IMR-90 (cell line): ENCODE measurements at regions not wholly inside any gene's neighbourhood (a gene's known extent, or its start where the extent isn't known, plus 50 kb on each side); places are given as distances from the start of the nearest gene placed in this dataset.
A peak's percentile ranks its signal among the peaks of the same experiment; 100 is the strongest.

ENCODE experiments used
- ATAC-seq: fragments of 200-7000 bp; cut with Tn5 transposase; 2 replicates; pipeline ENCODE4 v1.9.1; 2020; ENCODE audit warnings: low read depth, mild to moderate bottlenecking, moderate library complexity
- BruUV-seq: library from RNA; stranded (reverse); fragments of 400-500 nt; replicated peaks from 2 replicates; lab custom pipeline; 2021; lab: Mats Ljungman, UMichigan
- CTCF ChIA-PET: fragments of 300-600 bp; formaldehyde crosslinking; extraction: SDS; loops from one replicate; lab custom pipeline; 2021; ENCODE audit warnings: antibody characterized with exemption; lab: Yijun Ruan, JAX
- POLR2A ChIA-PET: fragments of 300-600 bp; sonication (Branson Sonifier 250); formaldehyde crosslinking; loops from one replicate; lab custom pipeline; 2022; ENCODE audit warnings: antibody characterized with exemption; ENCODE audit not compliant: unreplicated experiment; lab: Charles Lee
- DNase-seq: peaks from one replicate; pipeline ENCODE4 v3.0.0; 2013
- H2AFZ ChIP-seq: replicated peaks from 2 replicates; pipeline ENCODE3; 2013; ENCODE audit warnings: low read length, mild to moderate bottlenecking; ENCODE audit not compliant: poor library complexity
- H2AK5ac ChIP-seq: 2 replicates; pipeline ENCODE4 v1.6.1; 2013; ENCODE audit warnings: low read depth, low read length, inconsistent platforms
- H2AK9ac ChIP-seq: replicated peaks from 2 replicates; pipeline ENCODE3; 2013; ENCODE audit warnings: mild to moderate bottlenecking, low read depth, low read length, moderate library complexity; ENCODE audit not compliant: poor library complexity
- H2BK120ac ChIP-seq: 2 replicates; pipeline ENCODE4 v1.6.1; 2013; ENCODE audit warnings: low read depth, low read length, inconsistent platforms
- H2BK15ac ChIP-seq: 3 replicates; pipeline ENCODE4 v1.6.1; 2013; ENCODE audit warnings: low read depth, low read length, inconsistent platforms
- H2BK20ac ChIP-seq: 2 replicates; pipeline ENCODE4 v1.6.1; 2013; ENCODE audit warnings: low read depth, mild to moderate bottlenecking, inconsistent platforms, low read length, moderate library complexity
- H2BK5ac ChIP-seq: 2 replicates; pipeline ENCODE4 v1.6.1; 2013; ENCODE audit warnings: mild to moderate bottlenecking, low read depth, low read length, inconsistent platforms; ENCODE audit not compliant: poor library complexity, severe bottlenecking
- H3K14ac ChIP-seq: replicated peaks from 2 replicates; pipeline ENCODE4 v1.6.1; 2013; ENCODE audit warnings: low read depth, low read length, inconsistent platforms
- H3K18ac ChIP-seq: 2 replicates; pipeline ENCODE4 v1.6.1; 2013; ENCODE audit warnings: low read depth, low read length, control low read depth
- H3K23ac ChIP-seq: 2 replicates; pipeline ENCODE4 v1.6.1; 2013; ENCODE audit warnings: low read depth, low read length, inconsistent platforms
- H3K27ac ChIP-seq: 2 replicates; pipeline ENCODE4 v1.5.1; 2013; ENCODE audit warnings: mild to moderate bottlenecking, control low read depth, low read length; ENCODE audit not compliant: insufficient read depth
- H3K27me3 ChIP-seq: 2 replicates; pipeline ENCODE4 v1.6.1; 2013; ENCODE audit warnings: low read length; ENCODE audit not compliant: control insufficient read depth, insufficient read depth
- H3K36me3 ChIP-seq: 2 replicates; pipeline ENCODE4 v1.6.1; 2013; ENCODE audit warnings: low read length, mixed read lengths; ENCODE audit not compliant: control insufficient read depth, insufficient read depth
- H3K4ac ChIP-seq: 2 replicates; pipeline ENCODE4 v1.6.1; 2013; ENCODE audit warnings: low read depth, low read length, inconsistent platforms
- H3K4me1 ChIP-seq: 2 replicates; pipeline ENCODE4 v1.6.1; 2013; ENCODE audit warnings: low read length, mixed read lengths; ENCODE audit not compliant: control insufficient read depth, insufficient read depth
- H3K4me2 ChIP-seq: 2 replicates; pipeline ENCODE4 v1.6.1; 2013; ENCODE audit warnings: low read depth, mild to moderate bottlenecking, control low read depth, low read length, moderate library complexity
- H3K4me3 ChIP-seq: 2 replicates; pipeline ENCODE4 v1.5.1; 2013; ENCODE audit warnings: low read depth, mild to moderate bottlenecking, control low read depth, low read length, moderate library complexity; ENCODE audit not compliant: insufficient read depth
- H3K56ac ChIP-seq: 2 replicates; pipeline ENCODE4 v1.6.1; 2013; ENCODE audit warnings: low read length, inconsistent platforms; ENCODE audit not compliant: insufficient read depth; ENCODE audit errors: extremely low read depth
- H3K79me1 ChIP-seq, 2 experiments: 2 replicates each; pipeline ENCODE4 v1.6.1; 2013; ENCODE audit warnings: low read length in 2 of 2, inconsistent platforms in 1 of 2, low read depth in 1 of 2
- H3K9ac ChIP-seq: 2 replicates; pipeline ENCODE4 v1.6.1; 2013; ENCODE audit warnings: low read depth, low read length, control low read depth
- H3K9me1 ChIP-seq: 2 replicates; pipeline ENCODE4 v1.6.1; 2013; ENCODE audit warnings: low read length, inconsistent platforms; ENCODE audit not compliant: insufficient read depth
- H3K9me3 ChIP-seq: 2 replicates; pipeline ENCODE4 v1.6.1; 2013; ENCODE audit warnings: low read length; ENCODE audit not compliant: control insufficient read depth, insufficient read depth
- H4K20me1 ChIP-seq: 2 replicates; pipeline ENCODE4 v1.6.1; 2013; ENCODE audit warnings: low read length, inconsistent platforms; ENCODE audit not compliant: insufficient read depth
- H4K5ac ChIP-seq: 2 replicates; pipeline ENCODE4 v1.6.1; 2013; ENCODE audit warnings: mild to moderate bottlenecking, low read depth, low read length, control low read depth
- H4K8ac ChIP-seq, 2 experiments: 2 replicates each; pipeline ENCODE4 v1.6.1; 2013; ENCODE audit warnings: low read depth in 2 of 2, low read length in 2 of 2, control low read depth in 1 of 2, inconsistent platforms in 1 of 2
- H4K91ac ChIP-seq: 2 replicates; pipeline ENCODE4 v1.6.1; 2013; ENCODE audit warnings: low read depth, low read length, inconsistent platforms; ENCODE audit not compliant: insufficient read depth
- BHLHE40 ChIP-seq: fragments of 150-350 bp; IDR thresholded peaks from 2 replicates; pipeline ENCODE4 v1.6.1; 2016; ENCODE audit warnings: mild to moderate bottlenecking, low read depth, low read length
- FOS ChIP-seq: fragments of 150-350 bp; IDR thresholded peaks from 2 replicates; pipeline ENCODE4 v1.6.1; 2016; ENCODE audit warnings: low read depth, low read length
- POLR2A ChIP-seq: IDR thresholded peaks from 2 replicates; pipeline ENCODE4 v1.6.1; 2012; ENCODE audit warnings: mild to moderate bottlenecking, low read depth, low read length
- RCOR1 ChIP-seq: IDR thresholded peaks from 2 replicates; pipeline ENCODE4 v1.6.1; 2012; ENCODE audit warnings: mild to moderate bottlenecking, low read length, improper control_type of control experiment; ENCODE audit not compliant: insufficient replicate concordance
- SMC3 ChIP-seq: fragments of 150-350 bp; IDR thresholded peaks from 2 replicates; pipeline ENCODE4 v1.6.1; 2016; ENCODE audit warnings: low read depth, mild to moderate bottlenecking, antibody characterized with exemption, low read length, moderate library complexity
- WGBS, 2 experiments: methylation state at CpG; one replicate each; pipeline versions ENCODE4 v1.1.5 to v1.1.7; 2013; ENCODE audit warnings: missing lambda C conversion rate in 2 of 2; ENCODE audit not compliant: insufficient read length in 1 of 2; ENCODE audit errors: extremely low coverage in 2 of 2; 5-methylcytosine and 5-hydroxymethylcytosine counted together
- dilution Hi-C: fragments of 300-500 bp; cut with HindIII; formaldehyde crosslinking; loops from one replicate; pipeline ENCODE4 v1.14.3; 2018; ENCODE audit warnings: low sequenced_read_pairs; ENCODE audit not compliant: unreplicated experiment
- in situ Hi-C: fragments of 300-500 bp; cut with MboI; formaldehyde crosslinking; loops from 3 replicates; pipeline ENCODE4 v1.14.3; 2019; ENCODE audit warnings: low sequenced_read_pairs, inconsistent platforms, mixed read lengths
- intact Hi-C: fragments of 100-400 bp; cut with micrococcal nuclease; formaldehyde crosslinking; loops from 2 replicates; pipeline ENCODE4 v1.10.0; 2022
- TF ChIP-seq, protein P1 (sequence below): conservative IDR thresholded peaks from 2 replicates; pipeline ENCODE4 v1.5.1; 2012; ENCODE audit warnings: mild to moderate bottlenecking, low read depth, low read length, improper control_type of control experiment

DNA sequence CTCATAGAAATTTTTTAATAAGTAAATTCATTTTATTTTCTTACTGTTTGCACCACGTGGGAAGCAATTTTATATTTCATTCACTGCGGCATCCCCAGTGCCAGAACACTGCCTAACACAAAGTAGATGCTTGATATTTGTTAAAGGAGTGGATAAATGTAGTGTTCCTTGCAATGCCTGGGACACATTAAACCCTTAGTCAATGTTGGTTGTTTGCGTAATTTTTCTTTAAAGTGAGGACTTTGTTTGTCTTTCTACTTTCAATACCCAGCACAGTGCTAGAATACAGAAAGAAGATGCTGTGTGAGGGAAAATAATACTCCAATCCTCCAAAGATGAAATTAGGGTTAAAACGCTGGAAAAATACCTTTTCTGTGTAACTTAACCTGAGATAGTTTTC lies 299.3 kb downstream of the MAP2K6 start:
- in situ Hi-C loops (no loop called here), intact Hi-C loops (loop anchor here (5.0 kb wide), 2 partner anchors 107 to 453 kb away; partner anchors contain the start of gene KCNJ2), dilution Hi-C loops (no loop called here)
- no peak overlapping the region for H2BK5ac ChIP-seq
- H2BK15ac ChIP-seq = 0 out of 3 replicates have a peak overlapping the region, but pooled peaks have one; percentile 15
- no peak overlapping the region for H2AFZ ChIP-seq
- no peak overlapping the region for H4K91ac ChIP-seq
- H3K27ac ChIP-seq = no peak overlapping the region
- no peaks in the 10 kb centered on the region for H4K20me1 ChIP-seq
- no peak overlapping the region for H3K18ac ChIP-seq
- ChIA-PET POLR2A (interaction anchor here (0.7 kb wide), 1 partner anchor 292 kb away, joined by 3 read pairs; no protein-coding TSS in a partner anchor), CTCF (interaction anchor here (1.4 kb wide), 1 partner anchor 105 kb away, joined by 4 read pairs; no protein-coding TSS in a partner anchor)
- H4K8ac ChIP-seq = no peak overlapping the region
- H3K56ac ChIP-seq = no peak overlapping the region
- H3K4me1 ChIP-seq = peaks cover 11% of the 10 kb centered on the region
- no peak for ATAC-seq
- no peaks in the 10 kb centered on the region for H3K9me1 ChIP-seq
- DNase-seq = no peak
- H3K36me3 ChIP-seq = no peaks in the 10 kb centered on the region
- WGBS, 2 experiments = no CpG with 5 or more reads among the region's 4 CpGs
- no peak overlapping the region for H2AK9ac ChIP-seq
- no peaks in the 10 kb centered on the region for H3K9me3 ChIP-seq
- no peak overlapping the region for H3K14ac ChIP-seq
- H3K9ac ChIP-seq = no peak overlapping the region
- H2BK20ac ChIP-seq = no peak overlapping the region
- H4K5ac ChIP-seq = no peak overlapping the region
- H3K4me3 ChIP-seq = no peak overlapping the region
- no peak overlapping the region for H3K4ac ChIP-seq
- H3K79me1 ChIP-seq = no peaks in the 10 kb centered on the region
- no peak overlapping the region for H3K23ac ChIP-seq
- no peak overlapping the region for H2BK120ac ChIP-seq
- BruUV-seq = no TSS peak
- TF ChIP-seq RCOR1 = no peak
- TF ChIP-seq BHLHE40 = no peak
- no peak for TF ChIP-seq FOS
- TF ChIP-seq, protein P1, sequence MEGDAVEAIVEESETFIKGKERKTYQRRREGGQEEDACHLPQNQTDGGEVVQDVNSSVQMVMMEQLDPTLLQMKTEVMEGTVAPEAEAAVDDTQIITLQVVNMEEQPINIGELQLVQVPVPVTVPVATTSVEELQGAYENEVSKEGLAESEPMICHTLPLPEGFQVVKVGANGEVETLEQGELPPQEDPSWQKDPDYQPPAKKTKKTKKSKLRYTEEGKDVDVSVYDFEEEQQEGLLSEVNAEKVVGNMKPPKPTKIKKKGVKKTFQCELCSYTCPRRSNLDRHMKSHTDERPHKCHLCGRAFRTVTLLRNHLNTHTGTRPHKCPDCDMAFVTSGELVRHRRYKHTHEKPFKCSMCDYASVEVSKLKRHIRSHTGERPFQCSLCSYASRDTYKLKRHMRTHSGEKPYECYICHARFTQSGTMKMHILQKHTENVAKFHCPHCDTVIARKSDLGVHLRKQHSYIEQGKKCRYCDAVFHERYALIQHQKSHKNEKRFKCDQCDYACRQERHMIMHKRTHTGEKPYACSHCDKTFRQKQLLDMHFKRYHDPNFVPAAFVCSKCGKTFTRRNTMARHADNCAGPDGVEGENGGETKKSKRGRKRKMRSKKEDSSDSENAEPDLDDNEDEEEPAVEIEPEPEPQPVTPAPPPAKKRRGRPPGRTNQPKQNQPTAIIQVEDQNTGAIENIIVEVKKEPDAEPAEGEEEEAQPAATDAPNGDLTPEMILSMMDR = no peak
- no peak for TF ChIP-seq POLR2A
- TF ChIP-seq SMC3 = no peak
- H3K27me3 ChIP-seq = no peaks in the 10 kb centered on the region
- no peak overlapping the region for H2AK5ac ChIP-seq
- no peak overlapping the region for H3K4me2 ChIP-seq
